Renal cortical epithelial cell (primary cell): ENCODE measurements at regions not wholly inside any gene's neighbourhood (a gene's known extent, or its start where the extent isn't known, plus 50 kb on each side); places are given as distances from the start of the nearest gene placed in this dataset.

Source experiments
- DNase-seq: peaks from one replicate; pipeline ENCODE4 v3.0.0-alpha.2; 2011; ENCODE audit warnings: low read depth

- DNase-seq: peak; percentile 83
These were observed 189.4 kb upstream of the RREB1 start for GRCh38 chr6:6918216-6918983.

GRCh38 chr6:6919173-6919572, 188.6 kb upstream of the RREB1 start:
- DNase-seq: no peak

- no peak for DNase-seq
These were observed 187.4 kb upstream of the RREB1 start for GRCh38 chr6:6920114-6920986.

GRCh38 chr6:6920987-6921313, 186.8 kb upstream of the RREB1 start:
- no peak for DNase-seq

- DNase-seq: no peak
These were observed 185.6 kb upstream of the RREB1 start for GRCh38 chr6:6922166-6922565.

GRCh38 chr6:6923605-6924004, 184.2 kb upstream of the RREB1 start:
- DNase-seq: peak; percentile 71

GRCh38 chr6:6924708-6925107, 183.1 kb upstream of the RREB1 start:
- no peak for DNase-seq

- DNase-seq: peak; percentile 54
These were observed 182.2 kb upstream of the RREB1 start for GRCh38 chr6:6925391-6926164.

GRCh38 chr6:6926856-6927255, 180.9 kb upstream of the RREB1 start:
- DNase-seq: no peak

- no peak for DNase-seq
These were observed 180.0 kb upstream of the RREB1 start for GRCh38 chr6:6927521-6928361.

GRCh38 chr6:6930223-6930880, 177.4 kb upstream of the RREB1 start:
- DNase-seq: no peak

- peak; percentile 19 for DNase-seq
These were observed 176.4 kb upstream of the RREB1 start for GRCh38 chr6:6931071-6932025.

- DNase-seq: no peak
These were observed 175.4 kb upstream of the RREB1 start for GRCh38 chr6:6932341-6932740.

GRCh38 chr6:6932968-6933367, 174.8 kb upstream of the RREB1 start:
- DNase-seq: no peak

- no peak for DNase-seq
These were observed 167.4 kb upstream of the RREB1 start for GRCh38 chr6:6940031-6941025.

GRCh38 chr6:6941201-6941600, 166.6 kb upstream of the RREB1 start:
- no peak for DNase-seq

GRCh38 chr6:6942091-6942490, 165.7 kb upstream of the RREB1 start:
- DNase-seq: peak; percentile 24

- peak; percentile 73 for DNase-seq
These were observed 164.9 kb upstream of the RREB1 start for GRCh38 chr6:6942831-6943230.

- DNase-seq: no peak
These were observed 164.3 kb upstream of the RREB1 start for GRCh38 chr6:6943421-6943820.
